ENCODE measurements at regions not wholly inside any gene's neighbourhood (a gene's known extent, or its start where the extent isn't known, plus 50 kb on each side); places are given as distances from the start of the nearest gene placed in this dataset.

GRCh38 chr1:217052196-217052595 lies 329.0 kb upstream of the ESRRG start:
- no TSS peak for BruUV-seq (replicated peaks)
- 2% methylated on average over 2 of the region's 2 CpGs for WGBS (ENCODE audit: insufficient coverage, low coverage, missing lambda C conversion rate)
- CTCF ChIA-PET (ENCODE audit: low intra/inter-chr PET ratio): no interaction called here

More at GRCh38 chr1:217052196-217052595, 329.0 kb upstream of the ESRRG start:
- intact Hi-C loops (cut with micrococcal nuclease): no loop called here
- H3K27me3 ChIP-seq (ENCODE audit: control insufficient read depth in 2 of 2, insufficient read depth in 2 of 2, low read length in 2 of 2): no peaks in the 10 kb centered on the region
- H3K9me3 ChIP-seq (replicated peaks; ENCODE audit: control insufficient read depth, insufficient read depth, low read depth, low read length): no peaks in the 10 kb centered on the region
- H3K4me1 ChIP-seq (replicated peaks in 1 of 2; ENCODE audit: control insufficient read depth in 2 of 2, insufficient read depth in 2 of 2, low read length in 2 of 2): no peaks in the 10 kb centered on the region
- POLR2A ChIA-PET: no interaction called here
- FAIRE-seq: no peak
- H3K9ac ChIP-seq (ENCODE audit: insufficient read depth in 1 of 2, low read depth in 2 of 2, low read length in 2 of 2): no peak overlapping the region
- H3K36me3 ChIP-seq (ENCODE audit: control insufficient read depth, insufficient read depth, low read length): no peaks in the 10 kb centered on the region
- no peak for ATAC-seq
- no peak overlapping the region for H3K4me3 ChIP-seq
- no peaks in the 10 kb centered on the region for H4K20me1 ChIP-seq (replicated peaks; ENCODE audit: control insufficient read depth, insufficient read depth, low read length)
- H3K4me2 ChIP-seq (ENCODE audit: insufficient read depth, low read length): no peak overlapping the region
- no peaks in the 10 kb centered on the region for H3K9me1 ChIP-seq (ENCODE audit: control insufficient read depth, insufficient read depth, low read length)
- DNase-seq (ENCODE audit: extremely low read depth in 1 of 4, low spot score in 3 of 4): no peak
- no peak for TF ChIP-seq NELFE (IDR thresholded peaks at IDR 0.05; ENCODE audit: insufficient read depth, insufficient read length)
- TF ChIP-seq, protein P1, sequence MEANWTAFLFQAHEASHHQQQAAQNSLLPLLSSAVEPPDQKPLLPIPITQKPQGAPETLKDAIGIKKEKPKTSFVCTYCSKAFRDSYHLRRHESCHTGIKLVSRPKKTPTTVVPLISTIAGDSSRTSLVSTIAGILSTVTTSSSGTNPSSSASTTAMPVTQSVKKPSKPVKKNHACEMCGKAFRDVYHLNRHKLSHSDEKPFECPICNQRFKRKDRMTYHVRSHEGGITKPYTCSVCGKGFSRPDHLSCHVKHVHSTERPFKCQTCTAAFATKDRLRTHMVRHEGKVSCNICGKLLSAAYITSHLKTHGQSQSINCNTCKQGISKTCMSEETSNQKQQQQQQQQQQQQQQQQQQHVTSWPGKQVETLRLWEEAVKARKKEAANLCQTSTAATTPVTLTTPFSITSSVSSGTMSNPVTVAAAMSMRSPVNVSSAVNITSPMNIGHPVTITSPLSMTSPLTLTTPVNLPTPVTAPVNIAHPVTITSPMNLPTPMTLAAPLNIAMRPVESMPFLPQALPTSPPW (CRISPR knock-in tag; IDR thresholded peaks at IDR 0.05): no peak
- no peak for TF ChIP-seq NRF1 (conservative IDR thresholded peaks at IDR 0.05 in 1 of 2, IDR thresholded peaks at IDR 0.05 in 1 of 2)
- TF ChIP-seq RREB1 (CRISPR knock-in tag; IDR thresholded peaks at IDR 0.05): no peak
- TF ChIP-seq XRCC5 (IDR thresholded peaks at IDR 0.05; ENCODE audit: low read depth, low read length): no peak
- in situ Hi-C loops (cut with MboI): no loop called here
- no peaks in the 10 kb centered on the region for H3K79me2 ChIP-seq (ENCODE audit: control insufficient read depth, insufficient read depth, low read length)
- no peak overlapping the region for H3K27ac ChIP-seq (ENCODE audit: extremely low read depth, low read depth, low read length)
- H2AFZ ChIP-seq (ENCODE audit: low read depth, low read length): no peak overlapping the region
